ENCODE measurements at regions not wholly inside any gene's neighbourhood (a gene's known extent, or its start where the extent isn't known, plus 50 kb on each side); places are given as distances from the start of the nearest gene placed in this dataset.
A peak's percentile ranks its signal among the peaks of the same experiment; 100 is the strongest.

- no peak overlapping the region for H3K27ac ChIP-seq (ENCODE audit: insufficient read depth, low read length)
- no peak overlapping the region for H3K18ac ChIP-seq (ENCODE audit: low read depth, low read length)
- CTCF ChIA-PET = interaction anchor here (1.5 kb wide), 1 partner anchor 115 kb away, joined by 3 read pairs; no protein-coding TSS in a partner anchor
- no peak overlapping the region for H2BK120ac ChIP-seq (ENCODE audit: low read depth, low read length)
- no peak overlapping the region for H4K8ac ChIP-seq (ENCODE audit: low read depth in 2 of 2, low read length in 2 of 2)
- no peaks in the 10 kb centered on the region for H4K20me1 ChIP-seq (ENCODE audit: insufficient read depth, low read length)
- H3K23ac ChIP-seq (ENCODE audit: low read depth, low read length) = no peak overlapping the region
- no peak overlapping the region for H3K4me3 ChIP-seq (ENCODE audit: insufficient read depth, low read depth, low read length)
- dilution Hi-C loops (cut with HindIII; ENCODE audit: low sequenced_read_pairs, unreplicated experiment) (no loop called here), intact Hi-C loops (cut with micrococcal nuclease) (no loop called here), in situ Hi-C loops (cut with MboI; ENCODE audit: low sequenced_read_pairs) (no loop called here)
- no peak overlapping the region for H2AK9ac ChIP-seq (replicated peaks; ENCODE audit: low read depth, low read length, poor library complexity)
- no peak overlapping the region for H3K4ac ChIP-seq (ENCODE audit: low read depth, low read length)
- no peaks in the 10 kb centered on the region for H3K27me3 ChIP-seq (ENCODE audit: control insufficient read depth, insufficient read depth, low read length)
- TF ChIP-seq RFX5 (IDR thresholded peaks at IDR 0.05; ENCODE audit: low read depth, low read length) (no peak), USF2 (IDR thresholded peaks at IDR 0.05; ENCODE audit: low read depth, low read length) (no peak), SMC3 (IDR thresholded peaks at IDR 0.05; ENCODE audit: low read depth, low read length) (no peak), BHLHE40 (IDR thresholded peaks at IDR 0.05; ENCODE audit: low read depth, low read length) (no peak), CHD1 (IDR thresholded peaks at IDR 0.05; ENCODE audit: low read depth, low read length) (no peak), FOS (IDR thresholded peaks at IDR 0.05; ENCODE audit: low read depth, low read length) (no peak), NFE2L2 (IDR thresholded peaks at IDR 0.05; ENCODE audit: low read depth, low read length) (no peak), CEBPB (IDR thresholded peaks at IDR 0.05; ENCODE audit: low read depth, low read length) (no peak)
- TF ChIP-seq, protein P1, sequence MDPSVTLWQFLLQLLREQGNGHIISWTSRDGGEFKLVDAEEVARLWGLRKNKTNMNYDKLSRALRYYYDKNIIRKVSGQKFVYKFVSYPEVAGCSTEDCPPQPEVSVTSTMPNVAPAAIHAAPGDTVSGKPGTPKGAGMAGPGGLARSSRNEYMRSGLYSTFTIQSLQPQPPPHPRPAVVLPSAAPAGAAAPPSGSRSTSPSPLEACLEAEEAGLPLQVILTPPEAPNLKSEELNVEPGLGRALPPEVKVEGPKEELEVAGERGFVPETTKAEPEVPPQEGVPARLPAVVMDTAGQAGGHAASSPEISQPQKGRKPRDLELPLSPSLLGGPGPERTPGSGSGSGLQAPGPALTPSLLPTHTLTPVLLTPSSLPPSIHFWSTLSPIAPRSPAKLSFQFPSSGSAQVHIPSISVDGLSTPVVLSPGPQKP (IDR thresholded peaks at IDR 0.05; ENCODE audit: borderline replicate concordance, low read depth, low read length) = no peak
- H3K9me3 ChIP-seq (ENCODE audit: control insufficient read depth, insufficient read depth, low read length) = no peaks in the 10 kb centered on the region; the same call in 1 of the 2 replicates
- H2AFZ ChIP-seq (replicated peaks; ENCODE audit: low read length, poor library complexity) = no peak overlapping the region
- no peaks in the 10 kb centered on the region; the same call in 1 of the 2 replicates for H3K4me1 ChIP-seq (ENCODE audit: control insufficient read depth, insufficient read depth, low read length)
- POLR2A ChIA-PET (ENCODE audit: unreplicated experiment) = interaction anchor here (0.6 kb wide), 1 partner anchor 651 kb away, joined by 3 read pairs; no protein-coding TSS in a partner anchor
- no peak overlapping the region for H2AK5ac ChIP-seq (ENCODE audit: low read depth, low read length)
- H4K91ac ChIP-seq (ENCODE audit: insufficient read depth, low read depth, low read length) = no peak overlapping the region
- no peak overlapping the region for H3K14ac ChIP-seq (replicated peaks; ENCODE audit: low read depth, low read length)
- WGBS, 2 experiments (ENCODE audit: extremely low coverage in 2 of 2, insufficient read length in 1 of 2) = no CpG with 5 or more reads among the region's 3 CpGs
- no peaks in the 10 kb centered on the region for H3K9me1 ChIP-seq (ENCODE audit: insufficient read depth, low read length)
- no peak overlapping the region for H2BK15ac ChIP-seq (ENCODE audit: low read depth, low read length)
- BruUV-seq (replicated peaks) = no TSS peak
- DNase-seq (no peak), ATAC-seq (ENCODE audit: low read depth) (no peak)
- no peak overlapping the region for H3K9ac ChIP-seq (ENCODE audit: low read depth, low read length)
- H3K36me3 ChIP-seq (ENCODE audit: control insufficient read depth, insufficient read depth, low read length) = no peaks in the 10 kb centered on the region
- no peak overlapping the region for H4K5ac ChIP-seq (ENCODE audit: low read depth, low read length)
- H3K56ac ChIP-seq (ENCODE audit: extremely low read depth, insufficient read depth, low read length) = no peak overlapping the region
- no peak overlapping the region for H2BK5ac ChIP-seq (ENCODE audit: low read depth, low read length, poor library complexity, severe bottlenecking)
- no peak overlapping the region for H2BK20ac ChIP-seq (ENCODE audit: low read depth, low read length)
- no peaks in the 10 kb centered on the region for H3K79me1 ChIP-seq (ENCODE audit: low read depth in 1 of 2, low read length in 2 of 2)
- peak overlapping the region; percentile 55; the same call in 1 of the 2 replicates for H3K4me2 ChIP-seq (ENCODE audit: low read depth, low read length)
These were observed 786.6 kb upstream of the RGS18 start for GRCh38 chr1:191371626-191372025.

Measured in IMR-90 (cell line).